Activated CD4-positive, alpha-beta memory T cell treated with anti-CD3 and anti-CD28 coated beads, Interleukin-2, amount 10 ng/mL, durations not matched to agents 7 days and 5 days (primary cell): ENCODE measurements at regions not wholly inside any gene's neighbourhood (a gene's known extent, or its start where the extent isn't known, plus 50 kb on each side); places are given as distances from the start of the nearest gene placed in this dataset.
"Not testable (repeated sequence)": the region's sequence is repeated elsewhere in the genome, so short reads cannot be mapped to it uniquely, and the experiment has no call there.

Experiments
- CTCF ChIA-PET: fragments of 350-600 bp; sonication (Branson Sonifier 250); formaldehyde crosslinking; loops from one replicate; lab custom pipeline; 2021; ENCODE audit warnings: antibody characterized with exemption, inconsistent platforms; lab: Charles Lee
- POLR2A ChIA-PET: fragments of 350-600 bp; sonication (Branson Sonifier 250); formaldehyde crosslinking; loops from one replicate; lab custom pipeline; 2021; ENCODE audit warnings: antibody characterized with exemption; lab: Charles Lee
- DNase-seq: peaks from one replicate; pipeline ENCODE4 v3.0.0-alpha.2; 2020
- H3K27ac Mint-ChIP-seq: one replicate; pipeline ENCODE4 v1.8.0; 2021; ENCODE audit warnings: mild to moderate bottlenecking, mixed read lengths
- H3K27me3 Mint-ChIP-seq: one replicate; pipeline ENCODE4 v1.8.0; 2021; ENCODE audit warnings: mixed read lengths
- H3K36me3 Mint-ChIP-seq: one replicate; pipeline ENCODE4 v1.8.0; 2021; ENCODE audit warnings: low read depth, mixed read lengths
- H3K4me1 Mint-ChIP-seq: one replicate; pipeline ENCODE4 v1.8.0; 2021; ENCODE audit warnings: mixed read lengths
- H3K4me3 Mint-ChIP-seq: one replicate; pipeline ENCODE4 v1.8.0; 2021; ENCODE audit warnings: mild to moderate bottlenecking, mixed read lengths
- H3K9me3 Mint-ChIP-seq: one replicate; pipeline ENCODE4 v1.8.0; 2021; ENCODE audit warnings: mixed read lengths

DNA sequence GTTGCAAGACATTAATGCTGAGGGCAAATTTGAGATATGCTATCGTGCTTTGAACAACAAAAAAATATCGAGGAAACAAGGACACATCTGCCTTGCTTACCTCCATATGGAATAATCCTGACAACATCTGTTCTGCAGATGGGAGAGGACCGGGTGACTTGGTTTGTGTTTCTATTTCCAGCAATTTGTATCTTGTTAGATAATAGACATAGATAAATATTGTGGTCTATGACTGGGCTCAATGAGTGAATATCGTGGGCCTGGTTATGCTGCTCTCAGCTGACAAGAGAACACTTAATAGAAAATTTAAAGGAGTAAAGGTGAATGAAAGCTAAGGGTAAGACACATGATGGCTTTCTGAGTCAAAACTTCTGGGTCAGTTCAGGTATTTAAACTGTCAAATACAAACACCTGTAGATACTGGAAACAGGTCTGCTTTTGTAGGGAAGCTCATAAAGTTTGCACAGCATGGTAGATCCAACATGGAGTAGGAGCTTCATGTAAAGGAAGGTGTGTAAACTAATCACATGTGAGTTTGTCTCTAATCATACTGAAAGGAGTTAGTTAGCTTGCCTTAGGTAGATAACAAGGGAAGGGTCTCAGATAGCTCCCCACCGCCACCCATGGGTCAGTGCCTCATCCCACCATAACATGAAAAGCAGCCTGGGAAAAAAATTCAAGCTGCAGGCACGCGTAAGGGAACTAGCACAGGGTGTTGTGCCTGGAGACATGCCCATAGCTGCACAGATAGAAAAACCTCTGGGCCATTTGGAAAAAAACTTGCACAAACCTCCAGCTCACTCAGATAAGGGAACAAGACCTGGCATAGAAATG, 904.1 kb upstream of the EPHA5 start:
- H3K27me3 Mint-ChIP-seq, result no peaks in the 10 kb centered on the region
- H3K9me3 Mint-ChIP-seq, result peaks cover 9% of the 10 kb centered on the region
- no peak overlapping the region for H3K4me3 Mint-ChIP-seq
- ChIA-PET POLR2A (no interaction called here), CTCF (no interaction called here)
- H3K27ac Mint-ChIP-seq, result no peak overlapping the region
- DNase-seq, result no peak
- no peaks in the 10 kb centered on the region for H3K36me3 Mint-ChIP-seq
- H3K4me1 Mint-ChIP-seq, result no peaks in the 10 kb centered on the region

DNA sequence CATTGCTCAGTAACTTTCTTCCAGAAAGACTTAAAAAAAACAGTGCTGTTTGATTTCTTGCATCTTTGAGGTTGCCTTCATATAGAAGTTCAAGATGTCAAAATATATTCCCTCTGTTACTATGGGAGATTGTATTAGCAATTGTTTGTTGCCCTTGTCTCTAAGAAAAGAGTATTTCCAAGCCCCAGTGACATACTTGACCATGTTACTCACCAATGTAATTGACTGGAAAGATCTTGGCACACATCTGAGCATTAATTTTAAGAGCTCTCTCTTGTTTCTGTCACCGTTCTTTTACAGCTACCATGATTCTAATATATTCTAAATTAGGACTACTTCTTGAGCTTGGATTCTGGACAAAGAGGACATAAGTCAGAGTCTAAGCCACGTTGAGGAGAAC, 902.7 kb upstream of the EPHA5 start:
- ChIA-PET POLR2A (no interaction called here), CTCF (no interaction called here)
- Mint-ChIP-seq H3K27me3 (no peaks in the 10 kb centered on the region), H3K27ac (no peak overlapping the region), H3K36me3 (no peaks in the 10 kb centered on the region), H3K9me3 (peaks cover 9% of the 10 kb centered on the region), H3K4me3 (no peak overlapping the region), H3K4me1 (no peaks in the 10 kb centered on the region)
- no peak for DNase-seq

DNA sequence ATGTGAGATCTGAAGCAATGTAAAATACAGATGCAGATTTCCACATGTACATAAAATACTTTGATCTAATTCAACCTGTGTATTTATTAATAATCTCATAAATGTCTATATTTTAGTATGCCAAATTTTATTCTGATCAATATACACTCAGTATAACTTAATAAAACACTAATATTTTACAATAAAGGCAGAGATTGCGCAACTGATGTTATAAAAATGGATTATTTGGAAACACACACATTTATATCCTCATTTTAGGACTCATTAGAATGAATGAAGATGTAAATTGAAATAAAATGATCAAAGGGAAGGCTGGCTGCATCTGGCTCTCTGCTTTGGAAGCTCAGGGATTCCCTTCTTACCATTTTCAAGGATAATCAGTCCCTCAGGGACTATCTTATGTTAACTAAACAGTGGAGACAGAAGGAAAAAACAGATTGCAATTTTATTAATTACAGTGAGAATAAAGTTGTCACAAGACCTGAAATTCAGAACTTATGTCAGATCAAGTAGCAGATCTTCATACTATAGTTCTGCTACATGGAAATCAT, 900.9 kb upstream of the EPHA5 start:
- Mint-ChIP-seq H3K9me3 (peaks cover 9% of the 10 kb centered on the region), H3K27me3 (no peaks in the 10 kb centered on the region), H3K27ac (no peak overlapping the region), H3K36me3 (no peaks in the 10 kb centered on the region), H3K4me3 (no peak overlapping the region), H3K4me1 (no peaks in the 10 kb centered on the region)
- CTCF ChIA-PET, result no interaction called here
- DNase-seq, result no peak
- POLR2A ChIA-PET, result no interaction called here

- Mint-ChIP-seq H3K4me3 (no peak overlapping the region), H3K36me3 (no peaks in the 10 kb centered on the region), H3K9me3 (peaks cover 5% of the 10 kb centered on the region), H3K27me3 (no peaks in the 10 kb centered on the region), H3K27ac (no peak overlapping the region), H3K4me1 (no peaks in the 10 kb centered on the region)
- ChIA-PET CTCF (no interaction called here), POLR2A (no interaction called here)
- no peak for DNase-seq
These were observed 898.9 kb upstream of the EPHA5 start for GRCh38 chr4:66569228-66569627.

- H3K4me3 Mint-ChIP-seq, result no peak overlapping the region
- H3K27me3 Mint-ChIP-seq, result no peaks in the 10 kb centered on the region
- no peaks in the 10 kb centered on the region for H3K36me3 Mint-ChIP-seq
- no peak for DNase-seq
- ChIA-PET CTCF (interaction anchor here (0.5 kb wide), 1 partner anchor 603 kb away, joined by 4 read pairs; no protein-coding TSS in a partner anchor), POLR2A (no interaction called here)
- no peaks in the 10 kb centered on the region for H3K4me1 Mint-ChIP-seq
- H3K9me3 Mint-ChIP-seq, result peaks cover 3% of the 10 kb centered on the region
- no peak overlapping the region for H3K27ac Mint-ChIP-seq
These were observed 898.1 kb upstream of the EPHA5 start for GRCh38 chr4:66568431-66568830.

GRCh38 chr4:66568001-66568400, 897.7 kb upstream of the EPHA5 start:
- Mint-ChIP-seq H3K27me3 (no peaks in the 10 kb centered on the region), H3K36me3 (no peaks in the 10 kb centered on the region), H3K27ac (no peak overlapping the region), H3K9me3 (peaks cover 3% of the 10 kb centered on the region), H3K4me1 (no peaks in the 10 kb centered on the region), H3K4me3 (no peak overlapping the region)
- CTCF ChIA-PET, result interaction anchor here (0.5 kb wide), 1 partner anchor 603 kb away, joined by 4 read pairs; no protein-coding TSS in a partner anchor
- POLR2A ChIA-PET, result no interaction called here
- no peak for DNase-seq

DNA sequence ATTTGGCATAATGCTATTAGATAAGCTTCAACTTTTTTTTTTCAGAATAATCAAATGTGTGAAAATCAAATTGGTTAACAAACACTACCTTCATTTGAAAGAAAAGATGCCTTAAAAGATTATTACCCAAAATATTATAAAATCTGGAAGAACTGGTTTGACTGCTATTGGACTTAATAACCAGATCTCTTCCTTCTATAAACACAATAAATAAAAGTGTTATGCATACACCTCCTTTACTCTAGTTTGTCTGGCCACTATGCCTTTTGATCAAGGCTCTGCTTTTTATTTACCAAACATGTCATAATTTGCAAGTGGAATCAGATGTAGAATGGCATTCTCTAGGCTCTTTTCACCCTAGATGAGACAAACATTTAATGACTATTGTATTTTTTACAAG, 897.3 kb upstream of the EPHA5 start:
- Mint-ChIP-seq H3K4me1 (no peaks in the 10 kb centered on the region), H3K27ac (no peak overlapping the region), H3K9me3 (peaks cover 3% of the 10 kb centered on the region), H3K4me3 (no peak overlapping the region), H3K36me3 (no peaks in the 10 kb centered on the region), H3K27me3 (no peaks in the 10 kb centered on the region)
- ChIA-PET CTCF (no interaction called here), POLR2A (no interaction called here)
- DNase-seq, result no peak

DNA sequence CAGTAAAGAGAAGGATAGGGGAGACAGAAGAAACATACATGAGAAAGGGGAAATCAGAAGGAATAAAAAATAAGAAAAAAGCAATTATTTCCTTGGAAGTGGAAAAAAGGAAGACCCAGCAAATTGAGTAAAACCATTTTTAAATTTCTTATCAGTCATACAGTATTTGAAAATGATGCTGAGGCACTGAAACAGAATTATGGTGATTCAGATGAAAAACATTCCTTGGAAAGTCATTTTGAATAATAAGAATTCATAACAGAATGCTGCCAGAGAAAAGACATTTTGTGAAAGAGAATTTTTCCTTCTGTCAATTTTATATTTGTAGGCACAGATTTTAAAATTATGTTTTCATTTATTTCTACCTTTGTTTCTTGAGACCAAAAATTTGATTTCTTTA, 895.5 kb upstream of the EPHA5 start:
- H3K36me3 Mint-ChIP-seq, result no peaks in the 10 kb centered on the region
- ChIA-PET POLR2A (no interaction called here), CTCF (no interaction called here)
- no peak for DNase-seq
- no peaks in the 10 kb centered on the region for H3K9me3 Mint-ChIP-seq
- H3K27me3 Mint-ChIP-seq, result no peaks in the 10 kb centered on the region
- no peak overlapping the region for H3K27ac Mint-ChIP-seq
- no peaks in the 10 kb centered on the region for H3K4me1 Mint-ChIP-seq
- no peak overlapping the region for H3K4me3 Mint-ChIP-seq

DNA sequence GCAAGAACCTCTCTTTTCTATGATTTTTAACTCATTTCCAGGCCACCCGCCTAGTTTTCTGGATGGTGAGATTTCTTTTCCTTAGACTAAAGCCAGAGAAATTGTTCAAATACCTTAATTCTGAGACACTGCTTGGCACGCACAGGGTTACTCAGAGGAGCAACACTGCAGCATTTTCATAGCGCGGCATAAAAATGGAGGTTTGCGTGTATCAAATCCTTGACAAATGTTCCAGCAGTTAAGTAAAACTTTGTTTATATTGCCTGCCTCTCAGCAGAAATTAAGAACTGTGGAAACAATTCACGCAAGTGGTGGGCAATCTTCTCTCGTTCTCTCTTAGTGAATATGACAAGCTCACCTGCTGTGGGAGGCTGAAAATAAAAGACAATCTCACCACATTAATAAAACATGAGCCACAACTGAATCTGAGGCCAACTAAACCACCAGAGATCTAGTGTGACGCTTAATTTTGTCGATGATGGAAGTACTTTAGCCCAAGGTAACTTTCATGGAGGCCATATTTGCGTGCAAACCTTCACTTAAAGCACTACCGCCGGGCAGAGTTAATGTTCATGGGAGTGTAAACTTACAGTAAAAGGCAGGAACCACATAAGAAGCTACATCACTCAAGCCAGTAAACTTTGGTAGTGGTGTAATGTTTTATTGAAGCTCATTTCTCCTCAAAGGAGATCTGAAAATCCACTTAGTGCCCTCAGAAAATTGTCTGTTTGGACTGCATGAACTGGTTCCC, 894.8 kb upstream of the EPHA5 start:
- no peaks in the 10 kb centered on the region for H3K27me3 Mint-ChIP-seq
- CTCF ChIA-PET, result no interaction called here
- DNase-seq, result no peak
- no peaks in the 10 kb centered on the region for H3K4me1 Mint-ChIP-seq
- POLR2A ChIA-PET, result no interaction called here
- H3K27ac Mint-ChIP-seq, result no peak overlapping the region
- H3K4me3 Mint-ChIP-seq, result no peak overlapping the region
- no peaks in the 10 kb centered on the region for H3K9me3 Mint-ChIP-seq
- no peaks in the 10 kb centered on the region for H3K36me3 Mint-ChIP-seq

GRCh38 chr4:66562276-66562806, 892.1 kb upstream of the EPHA5 start:
- ChIA-PET CTCF (no interaction called here), POLR2A (no interaction called here)
- H3K36me3 Mint-ChIP-seq, result no peaks in the 10 kb centered on the region
- no peak overlapping the region for H3K4me3 Mint-ChIP-seq
- no peak for DNase-seq
- no peaks in the 10 kb centered on the region for H3K9me3 Mint-ChIP-seq
- no peaks in the 10 kb centered on the region for H3K4me1 Mint-ChIP-seq
- H3K27ac Mint-ChIP-seq, result no peak overlapping the region
- H3K27me3 Mint-ChIP-seq, result no peaks in the 10 kb centered on the region

DNA sequence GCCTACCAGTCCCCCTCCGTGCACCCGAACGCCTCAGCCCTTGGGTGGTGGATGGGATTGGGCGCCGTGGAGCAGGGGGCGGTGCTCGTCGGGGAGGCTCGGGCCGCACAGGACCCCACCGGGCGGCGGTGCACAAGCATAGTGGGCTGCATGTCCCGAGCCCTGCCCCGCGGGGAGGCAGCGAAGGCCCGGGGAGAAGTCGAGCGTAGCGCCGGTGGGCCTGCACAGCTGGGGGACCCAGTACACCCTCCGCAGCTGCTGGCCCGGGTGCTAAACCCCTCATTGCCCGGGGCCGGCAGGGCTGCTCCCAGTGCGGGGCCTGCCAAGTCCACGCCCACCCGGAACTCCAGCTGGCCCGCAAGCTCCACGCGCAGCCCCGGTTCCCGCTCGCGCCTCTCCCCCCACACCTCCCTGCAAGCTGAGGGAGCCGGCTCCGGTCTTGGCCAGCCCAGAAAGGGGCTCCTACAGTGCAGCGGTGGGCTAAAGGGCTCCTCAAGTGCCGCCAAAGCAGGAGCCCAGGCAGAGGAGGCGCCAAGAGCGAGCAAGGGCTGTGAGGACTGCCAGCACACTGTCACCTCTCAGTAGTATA, 891.3 kb upstream of the EPHA5 start:
- CTCF ChIA-PET, H3K4me3 Mint-ChIP-seq, H3K9me3 Mint-ChIP-seq, H3K4me1 Mint-ChIP-seq, POLR2A ChIA-PET, DNase-seq, H3K36me3 Mint-ChIP-seq, H3K27ac Mint-ChIP-seq, H3K27me3 Mint-ChIP-seq: not testable (repeated sequence)

GRCh38 chr4:66558651-66559050, 888.4 kb upstream of the EPHA5 start:
- CTCF ChIA-PET, result no interaction called here
- Mint-ChIP-seq H3K36me3 (no peaks in the 10 kb centered on the region), H3K27me3 (no peaks in the 10 kb centered on the region), H3K4me3 (no peak overlapping the region), H3K4me1 (no peaks in the 10 kb centered on the region), H3K27ac (no peak overlapping the region), H3K9me3 (no peaks in the 10 kb centered on the region)
- no peak for DNase-seq
- POLR2A ChIA-PET, result no interaction called here

DNA sequence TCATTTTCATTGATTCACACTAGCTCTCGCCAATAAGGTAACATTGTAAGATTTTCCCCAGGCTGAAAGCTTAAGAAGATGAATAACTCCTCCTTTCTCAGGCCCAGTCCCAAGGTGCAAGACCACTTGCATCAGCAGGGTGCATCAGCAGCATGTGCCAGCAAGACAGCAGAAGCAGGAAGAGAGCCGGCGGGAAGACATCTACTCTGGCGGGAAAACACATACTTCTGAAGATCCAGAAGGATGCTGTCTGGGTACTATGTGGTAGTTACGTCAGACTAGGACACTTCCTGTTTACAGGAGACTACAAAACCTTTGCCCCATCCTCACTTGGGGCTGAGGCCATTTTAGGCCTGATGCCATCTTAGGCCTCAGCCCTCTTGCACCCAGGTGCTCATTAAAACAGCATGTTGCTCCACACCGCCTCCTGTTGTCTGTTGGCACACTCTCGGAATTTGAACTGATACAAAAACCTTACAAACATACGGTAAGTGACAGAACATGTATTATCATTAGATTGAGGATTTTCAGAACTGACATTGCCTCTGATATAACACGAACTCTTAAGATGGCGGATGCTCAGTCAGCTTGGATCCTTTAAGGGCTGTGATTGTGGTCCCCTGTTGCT, 886.5 kb upstream of the EPHA5 start:
- POLR2A ChIA-PET, result no interaction called here
- Mint-ChIP-seq H3K27ac (no peak overlapping the region), H3K36me3 (no peaks in the 10 kb centered on the region), H3K4me3 (no peak overlapping the region), H3K4me1 (no peaks in the 10 kb centered on the region), H3K9me3 (no peaks in the 10 kb centered on the region), H3K27me3 (no peaks in the 10 kb centered on the region)
- CTCF ChIA-PET, result no interaction called here
- no peak for DNase-seq
